ENCODE measurements at regions not wholly inside any gene's neighbourhood (a gene's known extent, or its start where the extent isn't known, plus 50 kb on each side); places are given as distances from the start of the nearest gene placed in this dataset.

DNA sequence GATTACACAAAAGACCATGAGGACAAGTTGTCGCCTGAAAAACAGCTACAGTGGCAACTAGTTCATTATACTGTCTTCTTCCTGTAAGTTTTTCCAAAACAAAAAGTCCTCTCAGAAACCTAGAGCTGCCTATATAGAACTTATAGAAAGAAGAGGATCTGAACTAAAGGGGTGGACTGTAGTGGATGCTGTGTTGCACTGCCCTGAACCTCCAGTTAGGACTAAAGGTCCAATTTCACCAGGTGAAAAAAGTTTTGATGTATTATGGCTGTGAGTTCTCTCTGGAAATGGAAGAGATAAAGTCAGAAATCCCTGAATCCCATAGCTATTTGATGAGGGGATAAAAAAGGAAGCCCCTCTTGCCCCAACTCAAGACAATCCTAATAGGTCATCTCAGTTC is 56.6 kb upstream of the TSHZ2 start:
- no peak overlapping the region for H4K5ac ChIP-seq (ENCODE audit: low read depth, low read length)
- H3K14ac ChIP-seq (replicated peaks; ENCODE audit: low read depth, low read length), result no peak overlapping the region
- H4K8ac ChIP-seq (ENCODE audit: low read depth in 2 of 2, low read length in 2 of 2), result no peak overlapping the region
- no peak overlapping the region for H3K9ac ChIP-seq (ENCODE audit: low read depth, low read length)
- in situ Hi-C loops (cut with MboI; ENCODE audit: low sequenced_read_pairs), result no loop called here
- no peak overlapping the region for H3K4me3 ChIP-seq (ENCODE audit: insufficient read depth, low read depth, low read length)
- no peaks in the 10 kb centered on the region for H3K36me3 ChIP-seq (ENCODE audit: control insufficient read depth, insufficient read depth, low read length)
- dilution Hi-C loops (cut with HindIII; ENCODE audit: low sequenced_read_pairs, unreplicated experiment), result no loop called here
- no peak overlapping the region for H2BK15ac ChIP-seq (ENCODE audit: low read depth, low read length)
- DNase-seq (no peak), ATAC-seq (ENCODE audit: low read depth) (no peak)
- H3K4ac ChIP-seq (ENCODE audit: low read depth, low read length), result no peak overlapping the region
- no peaks in the 10 kb centered on the region; the same call in 1 of the 2 replicates for H3K9me3 ChIP-seq (ENCODE audit: control insufficient read depth, insufficient read depth, low read length)
- TF ChIP-seq RCOR1 (IDR thresholded peaks at IDR 0.05; ENCODE audit: insufficient replicate concordance, low read length), result no peak
- TF ChIP-seq MAZ (IDR thresholded peaks at IDR 0.05; ENCODE audit: borderline replicate concordance, low read depth, low read length), result no peak
- no peak for TF ChIP-seq RAD21 (IDR thresholded peaks at IDR 0.05; ENCODE audit: low read length)
- no peak for TF ChIP-seq FOS (IDR thresholded peaks at IDR 0.05; ENCODE audit: low read depth, low read length)
- no peak for TF ChIP-seq POLR2A (IDR thresholded peaks at IDR 0.05; ENCODE audit: low read depth, low read length)
- no peak for TF ChIP-seq NFE2L2 (IDR thresholded peaks at IDR 0.05; ENCODE audit: low read depth, low read length)
- no peak for TF ChIP-seq CEBPB (IDR thresholded peaks at IDR 0.05; ENCODE audit: low read depth, low read length)
- TF ChIP-seq, protein P1, sequence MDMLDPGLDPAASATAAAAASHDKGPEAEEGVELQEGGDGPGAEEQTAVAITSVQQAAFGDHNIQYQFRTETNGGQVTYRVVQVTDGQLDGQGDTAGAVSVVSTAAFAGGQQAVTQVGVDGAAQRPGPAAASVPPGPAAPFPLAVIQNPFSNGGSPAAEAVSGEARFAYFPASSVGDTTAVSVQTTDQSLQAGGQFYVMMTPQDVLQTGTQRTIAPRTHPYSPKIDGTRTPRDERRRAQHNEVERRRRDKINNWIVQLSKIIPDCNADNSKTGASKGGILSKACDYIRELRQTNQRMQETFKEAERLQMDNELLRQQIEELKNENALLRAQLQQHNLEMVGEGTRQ (IDR thresholded peaks at IDR 0.05; ENCODE audit: low read depth, low read length), result no peak
- TF ChIP-seq MAFK (IDR thresholded peaks at IDR 0.05; ENCODE audit: low read depth, low read length), result no peak
- no peak for TF ChIP-seq RFX5 (IDR thresholded peaks at IDR 0.05; ENCODE audit: low read depth, low read length)
- TF ChIP-seq, protein P2, sequence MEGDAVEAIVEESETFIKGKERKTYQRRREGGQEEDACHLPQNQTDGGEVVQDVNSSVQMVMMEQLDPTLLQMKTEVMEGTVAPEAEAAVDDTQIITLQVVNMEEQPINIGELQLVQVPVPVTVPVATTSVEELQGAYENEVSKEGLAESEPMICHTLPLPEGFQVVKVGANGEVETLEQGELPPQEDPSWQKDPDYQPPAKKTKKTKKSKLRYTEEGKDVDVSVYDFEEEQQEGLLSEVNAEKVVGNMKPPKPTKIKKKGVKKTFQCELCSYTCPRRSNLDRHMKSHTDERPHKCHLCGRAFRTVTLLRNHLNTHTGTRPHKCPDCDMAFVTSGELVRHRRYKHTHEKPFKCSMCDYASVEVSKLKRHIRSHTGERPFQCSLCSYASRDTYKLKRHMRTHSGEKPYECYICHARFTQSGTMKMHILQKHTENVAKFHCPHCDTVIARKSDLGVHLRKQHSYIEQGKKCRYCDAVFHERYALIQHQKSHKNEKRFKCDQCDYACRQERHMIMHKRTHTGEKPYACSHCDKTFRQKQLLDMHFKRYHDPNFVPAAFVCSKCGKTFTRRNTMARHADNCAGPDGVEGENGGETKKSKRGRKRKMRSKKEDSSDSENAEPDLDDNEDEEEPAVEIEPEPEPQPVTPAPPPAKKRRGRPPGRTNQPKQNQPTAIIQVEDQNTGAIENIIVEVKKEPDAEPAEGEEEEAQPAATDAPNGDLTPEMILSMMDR (conservative IDR thresholded peaks at IDR 0.05; ENCODE audit: low read depth, low read length), result no peak
- TF ChIP-seq SMC3 (IDR thresholded peaks at IDR 0.05; ENCODE audit: low read depth, low read length), result no peak
- no peak for TF ChIP-seq BHLHE40 (IDR thresholded peaks at IDR 0.05; ENCODE audit: low read depth, low read length)
- TF ChIP-seq CHD1 (IDR thresholded peaks at IDR 0.05; ENCODE audit: low read depth, low read length), result no peak
- no peak for TF ChIP-seq MXI1 (IDR thresholded peaks at IDR 0.05; ENCODE audit: borderline replicate concordance, low read depth, low read length)
- TF ChIP-seq ELK1 (IDR thresholded peaks at IDR 0.05; ENCODE audit: borderline replicate concordance, low read depth, low read length), result no peak
- no peaks in the 10 kb centered on the region for H3K9me1 ChIP-seq (ENCODE audit: insufficient read depth, low read length)
- no peak overlapping the region for H2BK5ac ChIP-seq (ENCODE audit: low read depth, low read length, poor library complexity, severe bottlenecking)
- H3K27me3 ChIP-seq (ENCODE audit: control insufficient read depth, insufficient read depth, low read length), result no peaks in the 10 kb centered on the region
- no peak overlapping the region for H3K18ac ChIP-seq (ENCODE audit: low read depth, low read length)
- WGBS, 2 experiments (ENCODE audit: extremely low coverage in 2 of 2, insufficient read length in 1 of 2), result no CpG with 5 or more reads among the region's 1 CpG
- H4K20me1 ChIP-seq (ENCODE audit: insufficient read depth, low read length), result no peaks in the 10 kb centered on the region
- no peak overlapping the region for H3K27ac ChIP-seq (ENCODE audit: insufficient read depth, low read length)
- H2AK9ac ChIP-seq (replicated peaks; ENCODE audit: low read depth, low read length, poor library complexity), result no peak overlapping the region
- intact Hi-C loops (cut with micrococcal nuclease), result no loop called here
- ChIA-PET CTCF (no interaction called here), POLR2A (ENCODE audit: unreplicated experiment) (no interaction called here)
- H2AFZ ChIP-seq (replicated peaks; ENCODE audit: low read length, poor library complexity), result no peak overlapping the region
- no peaks in the 10 kb centered on the region for H3K79me1 ChIP-seq (ENCODE audit: low read depth in 1 of 2, low read length in 2 of 2)
- H3K4me1 ChIP-seq (ENCODE audit: control insufficient read depth, insufficient read depth, low read length), result no peaks in the 10 kb centered on the region
- no peak overlapping the region for H2AK5ac ChIP-seq (ENCODE audit: low read depth, low read length)
- H4K91ac ChIP-seq (ENCODE audit: insufficient read depth, low read depth, low read length), result no peak overlapping the region
- H3K56ac ChIP-seq (ENCODE audit: extremely low read depth, insufficient read depth, low read length), result no peak overlapping the region
- H2BK20ac ChIP-seq (ENCODE audit: low read depth, low read length), result no peak overlapping the region
- H3K4me2 ChIP-seq (ENCODE audit: low read depth, low read length), result no peak overlapping the region
- H2BK120ac ChIP-seq (ENCODE audit: low read depth, low read length), result no peak overlapping the region
- no TSS peak for BruUV-seq (replicated peaks)
- no peak overlapping the region for H3K23ac ChIP-seq (ENCODE audit: low read depth, low read length)

Data from IMR-90 (cell line).